HG03571 (cell line): ENCODE measurements at regions not wholly inside any gene's neighbourhood (a gene's known extent, or its start where the extent isn't known, plus 50 kb on each side); places are given as distances from the start of the nearest gene placed in this dataset.
A peak's percentile ranks its signal among the peaks of the same experiment; 100 is the strongest.

Source experiments
- ATAC-seq: cut with Tn5 transposase; IDR thresholded peaks from one replicate; pipeline ENCODE4 v1.9.1; 2021; ENCODE audit not compliant: unreplicated experiment

DNA sequence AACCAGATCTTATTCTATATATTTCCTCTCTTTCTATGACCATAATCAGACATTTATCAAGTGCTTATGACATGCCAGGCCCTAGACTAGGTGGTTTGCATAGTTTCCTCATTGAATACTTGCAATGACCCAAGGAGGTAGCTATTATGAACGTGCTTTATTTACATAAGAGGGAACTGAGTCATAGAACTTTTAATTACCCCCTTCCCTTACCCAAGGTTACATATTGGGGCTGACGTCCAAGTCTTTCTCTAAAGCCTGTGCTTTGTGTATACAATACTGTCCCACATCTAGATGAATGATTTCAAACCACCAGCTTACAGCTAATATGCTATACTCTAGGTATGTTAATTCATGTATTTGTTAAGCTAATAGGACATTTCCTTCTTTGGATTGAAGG, 91.9 kb upstream of the NPY start:
- ATAC-seq = no peak

- no peak for ATAC-seq
Measured at GRCh38 chr7:24192691-24193090, 91.3 kb upstream of the NPY start.

- ATAC-seq = no peak
Measured at GRCh38 chr7:24197852-24198251, 86.1 kb upstream of the NPY start.

DNA sequence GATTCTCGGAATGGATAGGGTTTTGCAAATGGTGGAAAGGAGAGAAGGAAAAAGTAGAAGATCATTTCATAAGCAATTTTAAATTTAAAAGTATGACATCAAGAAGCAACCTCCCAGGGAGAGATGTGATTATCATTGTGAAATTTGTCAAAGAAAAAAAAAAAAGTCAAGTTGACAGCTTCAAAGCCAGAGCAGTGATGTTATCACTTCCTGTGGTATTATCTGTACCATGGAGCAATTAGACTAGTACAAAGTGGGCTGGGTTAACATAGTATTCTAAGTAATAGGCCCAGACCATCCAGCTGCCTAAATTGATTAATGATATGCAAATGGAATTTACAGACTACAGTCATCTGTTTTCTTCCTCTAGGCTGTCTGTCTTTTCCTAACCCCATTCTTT, 84.0 kb upstream of the NPY start:
- ATAC-seq = no peak

DNA sequence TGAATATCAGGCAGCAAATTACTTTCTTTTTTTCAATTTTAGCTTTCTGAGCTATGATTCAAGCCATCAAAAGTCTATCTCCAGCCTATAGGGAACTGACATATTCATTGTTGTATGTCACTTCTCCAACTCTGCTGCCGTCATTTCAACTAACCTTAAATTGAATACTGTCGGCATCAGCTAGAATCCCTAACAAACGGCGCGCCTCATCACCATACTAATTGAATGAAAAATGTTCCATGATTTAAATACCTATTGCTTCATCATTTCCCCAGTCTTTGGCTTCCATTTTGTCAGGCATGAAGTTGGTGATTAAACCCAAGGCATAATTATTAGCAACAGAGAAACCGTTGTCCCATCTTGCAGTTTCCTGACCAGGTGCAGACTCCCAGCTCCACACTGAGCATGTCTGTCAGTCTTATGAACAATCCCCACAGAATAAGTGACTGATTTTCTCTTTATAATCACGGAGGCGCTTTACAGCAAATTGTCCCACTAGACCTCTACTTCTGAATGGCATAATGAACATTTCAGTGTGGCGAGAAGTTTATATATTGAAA, 83.5 kb upstream of the NPY start:
- no peak for ATAC-seq

- no peak for ATAC-seq
Measured at GRCh38 chr7:24201226-24201625, 82.8 kb upstream of the NPY start.

DNA sequence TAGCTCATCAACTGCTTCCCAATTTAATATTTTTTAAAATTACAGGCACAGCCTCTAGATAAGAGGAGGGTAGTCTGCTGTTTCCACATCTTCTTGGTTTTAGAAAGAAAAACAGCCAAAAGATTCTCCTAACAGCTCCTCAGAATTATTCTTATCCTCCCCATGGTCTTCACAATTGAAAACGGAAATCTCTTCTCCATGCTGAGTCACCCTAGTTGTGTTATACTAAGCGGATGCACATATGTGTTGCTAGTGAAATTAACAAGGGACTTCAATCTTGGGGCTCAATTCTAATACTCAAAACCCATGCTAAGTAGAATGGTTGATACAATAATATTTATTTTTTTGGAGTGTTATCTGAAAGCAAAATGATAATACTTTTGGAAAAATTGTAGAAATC, 71.9 kb upstream of the NPY start:
- ATAC-seq = no peak

GRCh38 chr7:24213311-24213710, 70.7 kb upstream of the NPY start:
- no peak for ATAC-seq

DNA sequence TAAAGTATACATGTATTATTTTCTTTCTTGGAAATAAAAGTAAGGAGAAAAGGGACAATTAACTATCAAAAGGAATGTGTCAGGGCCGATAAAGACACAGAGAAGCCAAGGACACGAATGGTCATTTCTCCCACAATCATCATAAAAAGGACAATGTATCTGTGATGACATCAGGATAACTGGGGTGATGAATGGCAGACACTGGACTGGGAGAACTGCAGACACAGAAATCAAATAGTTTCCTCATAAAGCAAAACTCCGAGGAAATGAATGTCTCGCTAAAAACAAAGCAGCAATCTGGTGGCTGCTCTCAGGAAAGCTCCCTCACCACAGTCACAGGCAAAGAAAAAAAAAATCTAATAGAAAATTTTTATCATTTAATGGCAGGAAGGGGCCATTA, 69.3 kb upstream of the NPY start:
- ATAC-seq = no peak

- ATAC-seq = no peak
Measured at GRCh38 chr7:24216576-24217125, 67.3 kb upstream of the NPY start.

DNA sequence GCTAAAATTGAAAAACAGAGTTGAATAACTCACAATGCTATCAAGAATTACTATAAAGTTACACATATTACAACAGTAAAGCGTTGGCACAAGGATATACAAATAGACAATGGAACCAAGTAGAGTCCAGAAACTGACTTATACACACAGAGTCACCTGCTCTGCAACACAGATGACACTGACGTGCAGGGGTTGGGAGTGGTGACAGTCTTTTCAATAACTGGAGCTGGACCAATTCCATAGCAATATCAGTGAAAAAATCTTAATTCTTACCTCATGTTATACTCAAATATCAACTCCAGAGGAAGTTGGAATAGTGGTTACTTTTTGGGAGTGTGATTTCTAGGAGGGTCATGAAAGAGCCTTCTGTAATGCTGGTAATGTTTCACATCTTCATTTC, 62.5 kb upstream of the NPY start:
- ATAC-seq = no peak

DNA sequence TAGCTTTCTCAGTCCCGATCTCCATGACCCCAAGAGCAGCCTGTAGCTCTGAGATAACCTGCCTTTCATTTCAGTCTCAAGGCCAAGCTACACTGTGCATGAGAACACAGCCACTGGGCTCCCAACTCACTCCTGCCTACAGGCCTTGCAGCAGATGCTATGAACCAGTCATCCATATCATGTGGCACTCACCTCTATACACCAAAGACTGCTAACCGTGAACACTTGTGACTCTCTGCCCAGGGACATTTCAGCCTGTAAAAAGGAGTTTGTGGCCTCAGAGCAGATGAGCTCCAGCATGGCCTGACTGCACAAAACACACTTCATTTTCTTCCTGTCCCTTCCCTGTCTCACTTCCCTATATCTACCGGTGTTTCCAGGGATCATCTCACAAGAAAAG, 56.9 kb upstream of the NPY start:
- ATAC-seq = peak; percentile 55

DNA sequence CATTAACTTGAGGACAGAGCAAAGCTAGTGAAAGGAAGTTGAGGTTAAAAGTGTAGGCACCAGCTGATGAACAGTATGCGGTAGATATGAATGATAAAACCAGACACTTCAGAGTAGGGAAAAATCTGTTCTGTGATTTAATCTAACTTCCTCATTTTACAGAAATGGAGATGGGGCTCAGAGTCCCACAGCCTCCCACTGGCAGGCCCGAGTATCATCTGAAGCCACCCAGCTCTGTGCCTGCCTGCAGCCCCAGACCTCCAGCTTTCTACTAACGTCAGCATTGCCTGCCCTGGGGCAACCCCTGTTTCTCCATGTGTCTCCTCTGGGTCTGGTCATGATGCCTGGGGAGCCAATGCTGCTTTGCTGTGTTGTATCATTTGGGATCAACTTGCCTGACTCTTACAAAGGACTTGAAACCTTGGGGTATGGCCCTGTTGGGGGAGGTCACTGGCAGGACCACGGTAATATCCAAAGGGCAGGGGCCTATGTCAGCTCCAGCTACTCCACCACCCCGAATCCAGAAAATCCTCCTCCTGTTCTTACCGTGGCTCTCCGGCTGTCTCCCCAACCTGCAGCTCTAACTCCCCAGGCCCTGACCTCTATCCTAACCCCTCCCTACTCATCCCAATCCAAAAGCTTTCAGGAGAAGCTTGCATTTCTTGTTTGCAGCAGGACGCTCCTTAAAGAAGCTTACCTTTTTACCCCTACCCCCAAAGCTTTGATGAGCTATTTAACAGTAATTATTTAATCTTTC, 56.2 kb upstream of the NPY start:
- peak; percentile 95 for ATAC-seq

DNA sequence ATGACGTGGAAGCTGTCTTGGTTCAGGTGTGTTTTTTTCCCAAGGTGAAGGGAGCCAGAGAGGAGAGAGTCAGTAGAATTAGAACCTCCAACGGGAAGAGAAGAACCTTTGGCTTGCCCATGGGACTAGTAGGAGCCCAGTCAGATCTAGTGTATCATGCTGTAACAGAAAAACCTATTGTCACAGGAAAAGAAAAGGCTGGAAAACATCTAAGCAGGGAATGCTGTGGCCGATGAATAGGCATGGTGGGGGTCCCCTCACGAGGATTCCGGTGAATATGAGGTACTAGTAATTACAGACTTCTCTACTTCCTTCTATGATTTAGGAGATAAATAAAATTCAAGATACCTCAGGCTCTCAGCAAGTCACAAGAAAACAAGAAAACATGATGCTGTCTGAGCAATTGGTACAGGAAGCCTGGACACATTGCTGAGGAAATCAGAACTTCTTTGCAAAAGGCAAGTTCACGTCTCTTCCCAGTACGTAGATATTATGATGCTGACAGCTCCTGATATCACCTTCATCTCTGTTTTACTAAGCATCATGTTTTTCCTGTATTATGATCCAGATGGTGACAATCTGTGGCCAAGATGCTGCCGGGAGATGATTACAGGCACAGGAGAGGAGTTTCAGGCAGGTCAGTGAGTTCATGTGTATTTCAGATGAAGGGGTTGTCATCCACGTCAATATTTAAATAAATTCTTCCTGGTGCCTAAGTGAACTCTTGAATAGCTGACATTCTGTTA, 54.3 kb upstream of the NPY start:
- ATAC-seq = no peak

- ATAC-seq = no peak
Measured at GRCh38 chr7:24231493-24231892, 52.5 kb upstream of the NPY start.

GRCh38 chr7:24233386-24233785, 50.6 kb upstream of the NPY start:
- no peak for ATAC-seq
